ENCODE measurements at regions not wholly inside any gene's neighbourhood (a gene's known extent, or its start where the extent isn't known, plus 50 kb on each side); places are given as distances from the start of the nearest gene placed in this dataset.

DNA sequence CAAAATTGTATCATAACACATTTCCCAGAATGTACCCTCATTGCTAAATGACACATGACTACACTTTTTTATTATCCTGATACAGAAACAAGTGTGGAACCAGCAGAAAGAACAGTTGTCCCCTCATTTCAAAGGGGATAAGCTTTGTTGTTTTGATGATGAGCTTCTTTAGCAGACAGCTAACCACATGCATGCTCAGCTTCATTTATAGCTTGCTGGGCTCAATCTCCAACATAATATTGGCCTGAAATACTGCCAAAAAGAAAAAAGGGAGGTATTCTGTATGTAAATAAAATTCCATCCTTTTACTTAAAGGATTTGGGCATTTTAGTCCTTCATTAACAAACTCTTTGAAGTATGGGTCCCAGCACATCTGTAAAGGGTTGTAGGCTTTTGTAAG is 120.4 kb downstream of the SPATA31D1 start:
- Histone ChIP-seq H3K27ac (no peak overlapping the region), H3K36me3 (no peaks in the 10 kb centered on the region), H3K4me3 (no peak overlapping the region), H3K4me1 (no peaks in the 10 kb centered on the region), H3K27me3 (no peaks in the 10 kb centered on the region), H3K9me3 (no peaks in the 10 kb centered on the region)
- TF ChIP-seq, protein P1, sequence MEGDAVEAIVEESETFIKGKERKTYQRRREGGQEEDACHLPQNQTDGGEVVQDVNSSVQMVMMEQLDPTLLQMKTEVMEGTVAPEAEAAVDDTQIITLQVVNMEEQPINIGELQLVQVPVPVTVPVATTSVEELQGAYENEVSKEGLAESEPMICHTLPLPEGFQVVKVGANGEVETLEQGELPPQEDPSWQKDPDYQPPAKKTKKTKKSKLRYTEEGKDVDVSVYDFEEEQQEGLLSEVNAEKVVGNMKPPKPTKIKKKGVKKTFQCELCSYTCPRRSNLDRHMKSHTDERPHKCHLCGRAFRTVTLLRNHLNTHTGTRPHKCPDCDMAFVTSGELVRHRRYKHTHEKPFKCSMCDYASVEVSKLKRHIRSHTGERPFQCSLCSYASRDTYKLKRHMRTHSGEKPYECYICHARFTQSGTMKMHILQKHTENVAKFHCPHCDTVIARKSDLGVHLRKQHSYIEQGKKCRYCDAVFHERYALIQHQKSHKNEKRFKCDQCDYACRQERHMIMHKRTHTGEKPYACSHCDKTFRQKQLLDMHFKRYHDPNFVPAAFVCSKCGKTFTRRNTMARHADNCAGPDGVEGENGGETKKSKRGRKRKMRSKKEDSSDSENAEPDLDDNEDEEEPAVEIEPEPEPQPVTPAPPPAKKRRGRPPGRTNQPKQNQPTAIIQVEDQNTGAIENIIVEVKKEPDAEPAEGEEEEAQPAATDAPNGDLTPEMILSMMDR (IDR thresholded peaks at IDR 0.05): no peak
- DNase-seq (ENCODE audit: low spot score): no peak

- no peak for DNase-seq (ENCODE audit: low spot score)
- Histone ChIP-seq H3K27me3 (no peaks in the 10 kb centered on the region), H3K4me1 (no peaks in the 10 kb centered on the region), H3K9me3 (no peaks in the 10 kb centered on the region), H3K4me3 (no peak overlapping the region), H3K36me3 (no peaks in the 10 kb centered on the region), H3K27ac (no peak overlapping the region)
- TF ChIP-seq, protein P1 (IDR thresholded peaks at IDR 0.05): no peak
Observed at GRCh38 chr9:82109626-82110025, 121.1 kb downstream of the SPATA31D1 start.

- Histone ChIP-seq H3K4me1 (no peaks in the 10 kb centered on the region), H3K9me3 (no peaks in the 10 kb centered on the region), H3K36me3 (no peaks in the 10 kb centered on the region), H3K27ac (no peak overlapping the region), H3K27me3 (no peaks in the 10 kb centered on the region), H3K4me3 (no peak overlapping the region)
- TF ChIP-seq, protein P1 (IDR thresholded peaks at IDR 0.05): no peak
- DNase-seq (ENCODE audit: low spot score): no peak
Observed at GRCh38 chr9:82110881-82111280, 122.3 kb downstream of the SPATA31D1 start.

DNA sequence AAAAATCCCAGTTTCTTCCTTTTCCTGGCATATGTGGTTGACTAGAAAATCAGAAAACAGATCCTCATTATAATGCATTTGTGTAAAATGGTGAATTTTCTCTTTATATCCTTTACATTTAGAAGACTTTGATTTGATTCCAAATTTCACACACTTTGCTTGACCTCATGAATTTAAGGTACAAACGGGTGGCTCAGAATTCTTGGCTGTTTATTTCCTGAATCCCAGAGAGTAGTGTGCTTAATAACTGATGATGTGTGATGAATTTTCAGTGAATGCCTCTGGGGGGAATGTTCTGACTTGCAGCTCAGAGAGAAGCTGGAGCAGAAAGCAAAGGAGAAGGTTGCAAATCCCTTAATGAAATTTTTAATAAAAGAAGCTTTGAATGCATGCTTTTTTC is 126.8 kb downstream of the SPATA31D1 start:
- no peaks in the 10 kb centered on the region for H3K36me3 ChIP-seq
- no peak overlapping the region for H3K4me3 ChIP-seq
- TF ChIP-seq, protein P1 (IDR thresholded peaks at IDR 0.05): no peak
- no peaks in the 10 kb centered on the region for H3K27me3 ChIP-seq
- H3K4me1 ChIP-seq: no peaks in the 10 kb centered on the region
- no peak for DNase-seq (ENCODE audit: low spot score)
- no peak overlapping the region for H3K27ac ChIP-seq
- no peaks in the 10 kb centered on the region for H3K9me3 ChIP-seq

DNA sequence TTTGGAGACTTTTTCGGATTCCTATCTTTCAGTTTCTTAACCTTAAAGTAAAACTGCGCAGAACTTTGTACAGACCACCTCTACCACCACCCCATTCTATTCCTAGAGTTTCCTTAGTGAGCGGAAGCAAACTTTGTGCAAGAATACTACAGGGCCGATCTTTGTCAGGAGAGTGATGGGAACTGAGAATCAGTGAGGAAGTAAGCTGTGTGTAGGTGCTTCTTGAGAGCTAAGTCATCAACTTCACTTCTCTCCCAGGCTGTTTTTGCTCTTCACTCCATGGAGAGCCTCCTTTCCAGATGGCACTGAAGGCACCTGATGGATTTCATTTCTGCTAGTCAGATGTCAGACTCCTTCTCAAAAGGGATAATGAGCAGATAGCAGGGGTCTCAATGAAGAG is 127.3 kb downstream of the SPATA31D1 start:
- H3K4me3 ChIP-seq: no peak overlapping the region
- H3K9me3 ChIP-seq: no peaks in the 10 kb centered on the region
- H3K36me3 ChIP-seq: no peaks in the 10 kb centered on the region
- H3K27ac ChIP-seq: no peak overlapping the region
- H3K4me1 ChIP-seq: no peaks in the 10 kb centered on the region
- H3K27me3 ChIP-seq: no peaks in the 10 kb centered on the region
- DNase-seq (ENCODE audit: low spot score): no peak
- TF ChIP-seq, protein P1 (IDR thresholded peaks at IDR 0.05): no peak

- no peak overlapping the region for H3K4me3 ChIP-seq
- no peak for DNase-seq (ENCODE audit: low spot score)
Observed at GRCh38 chr9:82116556-82116955, 128.0 kb downstream of the SPATA31D1 start.

More at GRCh38 chr9:82116556-82116955, 128.0 kb downstream of the SPATA31D1 start:
- Histone ChIP-seq H3K27me3 (no peaks in the 10 kb centered on the region), H3K36me3 (no peaks in the 10 kb centered on the region), H3K9me3 (no peaks in the 10 kb centered on the region), H3K27ac (no peak overlapping the region), H3K4me1 (no peaks in the 10 kb centered on the region)
- TF ChIP-seq, protein P1 (IDR thresholded peaks at IDR 0.05): no peak

Data from right atrium auricular region (tissue), 2 donors.